ENCODE measurements at regions not wholly inside any gene's neighbourhood (a gene's known extent, or its start where the extent isn't known, plus 50 kb on each side); places are given as distances from the start of the nearest gene placed in this dataset.
"Not testable (repeated sequence)": the region's sequence is repeated elsewhere in the genome, so short reads cannot be mapped to it uniquely, and the experiment has no call there.

DNA sequence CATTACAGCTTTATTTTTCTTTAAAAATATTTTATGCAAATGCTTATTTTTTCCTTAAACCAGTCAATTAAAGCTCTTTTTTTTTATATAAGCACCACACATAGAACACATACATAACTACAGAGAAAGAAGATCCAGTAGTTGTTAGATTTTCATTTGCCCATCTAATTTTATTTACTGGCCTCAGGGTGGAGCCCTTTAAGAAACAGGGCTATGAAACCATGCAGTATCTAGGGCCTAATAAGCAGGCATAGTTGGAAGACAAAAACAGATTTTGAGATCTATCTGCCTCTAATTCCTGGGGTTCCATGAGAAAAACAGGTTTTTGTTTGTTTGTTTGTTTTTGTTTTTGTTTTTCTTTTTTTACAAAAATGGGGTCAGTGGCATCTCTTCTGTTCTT is 120.6 kb downstream of the BCHE start:
- DNase-seq: no peak

- DNase-seq: no peak
These were observed 123.7 kb downstream of the BCHE start for GRCh38 chr3:165713479-165713878.

DNA sequence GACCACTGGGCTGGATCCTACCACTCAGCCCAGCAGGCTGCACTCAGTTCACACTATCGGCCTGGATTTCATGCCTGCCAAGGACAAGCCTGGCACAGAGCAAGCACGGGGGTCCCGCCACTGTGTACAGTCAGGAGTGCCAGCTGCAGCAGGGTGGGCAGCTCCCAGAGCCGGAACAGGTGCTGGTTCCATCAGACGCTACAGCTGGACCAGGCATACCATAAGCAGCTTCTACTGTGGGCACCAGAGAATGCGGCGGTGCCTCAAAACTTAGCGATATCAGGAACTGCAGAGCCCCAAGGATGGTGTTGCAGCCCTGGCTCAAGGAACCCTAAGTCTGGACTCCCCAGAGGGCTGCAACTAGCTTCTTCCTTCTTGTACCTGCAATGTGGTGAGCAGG is 124.8 kb downstream of the BCHE start:
- DNase-seq: no peak

- DNase-seq: no peak
These were observed 139.3 kb downstream of the BCHE start for GRCh38 chr3:165697910-165698309.

DNA sequence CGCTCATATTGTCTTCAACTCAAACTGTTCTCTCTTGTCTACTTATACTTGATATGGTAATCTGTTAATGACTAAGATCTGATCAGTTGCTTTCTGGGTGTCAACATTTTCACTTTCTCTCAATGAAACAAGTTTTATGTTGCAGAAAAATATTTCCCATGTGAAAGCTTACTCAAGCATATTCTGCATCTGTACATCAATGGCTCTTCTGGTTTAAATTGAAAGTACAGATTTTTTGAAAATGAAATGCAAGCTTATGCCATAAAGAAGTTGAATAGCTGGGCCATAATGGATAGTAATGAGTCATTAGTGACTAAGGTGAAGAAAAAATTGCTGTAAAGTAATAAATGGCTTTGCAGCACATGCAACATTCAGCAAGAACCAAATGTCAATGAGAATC is 140.7 kb downstream of the BCHE start:
- no peak for DNase-seq

- DNase-seq: no peak
These were observed 153.3 kb downstream of the BCHE start for GRCh38 chr3:165683947-165684346.

- no peak for DNase-seq
These were observed 154.5 kb downstream of the BCHE start for GRCh38 chr3:165682734-165683133.

GRCh38 chr3:165669967-165670366 is 167.3 kb downstream of the BCHE start:
- DNase-seq: no peak

DNA sequence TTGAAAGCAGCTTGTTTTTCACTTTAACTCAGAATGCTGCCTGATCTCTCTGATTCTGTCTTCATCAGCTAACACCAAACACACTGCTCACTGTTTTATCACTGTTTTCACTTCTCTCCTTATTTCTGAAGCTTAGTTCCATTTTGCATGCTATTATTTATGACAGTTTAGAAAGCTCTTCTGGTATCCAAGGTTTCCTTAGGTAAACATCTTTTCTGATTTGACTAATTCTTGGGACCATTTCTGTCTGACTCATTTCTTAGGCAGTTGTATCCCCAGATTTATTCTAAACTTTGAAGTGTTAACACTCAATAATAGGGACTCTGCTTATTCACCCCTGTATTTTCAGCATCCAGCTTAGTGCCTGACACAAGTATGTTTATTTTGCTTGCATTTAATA is 167.7 kb downstream of the BCHE start:
- no peak for DNase-seq

DNA sequence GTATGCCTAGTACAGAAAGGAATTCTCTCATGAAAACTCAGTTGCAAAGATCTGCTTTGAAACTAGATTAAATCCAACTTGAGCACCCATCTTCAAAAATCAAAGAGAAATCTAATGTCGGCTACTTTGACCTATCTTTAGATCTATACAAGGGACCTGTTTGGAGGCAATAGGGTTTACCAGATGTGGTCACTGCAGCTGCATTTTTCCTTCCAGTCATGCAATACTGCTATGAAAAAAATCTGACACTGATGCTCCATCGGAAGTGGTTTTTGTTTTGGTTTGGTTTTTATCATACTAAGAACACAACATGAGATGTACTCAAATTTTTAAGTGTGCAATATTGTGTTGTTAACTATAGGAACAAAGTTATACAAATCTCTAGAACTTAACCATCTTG is 169.5 kb downstream of the BCHE start:
- no peak for DNase-seq

- DNase-seq: no peak
These were observed 179.2 kb downstream of the BCHE start for GRCh38 chr3:165658027-165658426.

DNA sequence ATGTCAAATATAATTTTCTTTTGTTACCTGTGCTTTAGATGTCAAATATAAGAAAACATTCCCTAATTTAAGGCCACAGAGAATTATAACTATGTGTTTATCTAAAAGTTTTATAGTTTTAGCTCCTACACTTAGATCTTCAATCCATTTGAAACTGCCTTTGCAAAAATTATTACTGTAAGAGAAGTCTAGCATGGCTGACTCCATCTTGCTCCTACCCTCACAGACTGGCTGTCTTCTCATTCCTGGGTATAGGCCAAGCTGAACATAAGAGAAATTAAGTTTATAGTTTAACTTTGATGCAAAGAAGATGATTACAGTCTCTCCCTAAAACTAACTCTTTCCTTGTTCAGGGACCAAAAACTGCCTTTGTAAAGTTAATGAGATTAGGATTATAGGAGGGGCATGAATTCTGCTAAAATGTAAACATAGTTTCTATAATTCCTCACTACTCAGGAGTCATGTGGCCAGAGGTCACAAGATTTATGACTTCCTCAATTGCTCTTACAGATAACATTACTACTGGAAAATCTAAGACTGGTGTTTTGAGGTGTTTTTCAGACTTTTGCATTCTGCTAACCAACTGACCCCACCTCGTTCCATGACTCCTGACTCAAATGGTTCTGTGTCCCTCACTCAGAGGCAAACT is 184.0 kb downstream of the BCHE start:
- no peak for DNase-seq

DNA sequence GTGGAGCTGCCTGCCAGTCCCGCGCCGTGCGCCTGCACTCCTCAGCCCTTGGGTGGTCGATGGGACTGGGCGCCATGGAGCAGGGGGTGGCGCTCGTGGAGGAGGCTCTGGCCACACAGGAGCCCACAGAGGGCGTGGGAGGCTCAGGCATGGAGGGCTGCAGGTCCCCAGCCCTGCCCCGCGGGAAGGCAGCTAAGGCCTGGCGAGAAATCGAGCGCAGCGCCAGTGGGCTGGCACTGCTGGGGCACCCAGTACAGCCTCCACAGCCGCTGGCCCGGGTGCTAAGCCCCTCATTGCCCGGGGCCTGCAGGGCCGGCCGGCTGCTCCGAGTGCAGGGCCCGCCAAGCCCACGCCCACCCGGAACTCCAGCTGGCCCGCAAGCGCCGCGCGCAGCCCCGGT is 187.9 kb downstream of the BCHE start:
- DNase-seq: not testable (repeated sequence)

DNA sequence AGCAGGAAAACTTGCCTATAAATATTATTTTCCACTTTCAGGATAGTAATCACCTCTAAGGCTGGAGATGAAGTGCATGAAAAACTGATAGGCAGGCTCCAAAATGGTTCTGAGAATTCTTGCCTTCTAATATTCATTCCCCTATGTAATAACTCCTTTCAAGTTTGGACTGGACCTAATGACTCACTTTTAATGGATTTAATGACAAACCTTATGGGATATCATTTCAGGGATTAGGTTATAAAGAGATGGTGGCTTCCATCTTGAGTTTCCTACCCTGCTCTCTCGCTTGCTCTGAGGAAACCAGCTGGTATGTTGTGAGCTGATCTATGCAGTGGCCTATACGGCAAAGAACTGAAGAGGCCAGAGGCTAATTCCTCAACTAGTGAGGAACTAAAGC is 192.0 kb downstream of the BCHE start:
- no peak for DNase-seq

DNA sequence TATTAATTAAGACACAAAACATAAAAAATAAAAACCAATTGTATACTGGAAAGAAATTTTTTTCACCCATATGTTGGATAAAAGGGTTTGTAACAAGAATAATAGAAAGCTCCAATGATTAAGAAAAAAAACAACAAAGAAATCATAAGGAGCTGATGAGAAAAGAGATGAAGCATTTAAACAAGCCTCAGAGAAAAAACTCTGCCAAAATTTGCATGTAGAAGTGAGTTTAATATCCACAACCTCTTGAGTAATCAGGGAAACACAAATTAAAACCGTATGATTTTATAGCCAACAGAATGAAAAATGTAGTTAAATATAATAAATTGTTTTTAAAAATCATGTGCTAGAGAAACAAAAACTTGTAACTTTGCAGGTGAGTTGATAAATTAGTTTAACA is 192.9 kb downstream of the BCHE start:
- no peak for DNase-seq

DNA sequence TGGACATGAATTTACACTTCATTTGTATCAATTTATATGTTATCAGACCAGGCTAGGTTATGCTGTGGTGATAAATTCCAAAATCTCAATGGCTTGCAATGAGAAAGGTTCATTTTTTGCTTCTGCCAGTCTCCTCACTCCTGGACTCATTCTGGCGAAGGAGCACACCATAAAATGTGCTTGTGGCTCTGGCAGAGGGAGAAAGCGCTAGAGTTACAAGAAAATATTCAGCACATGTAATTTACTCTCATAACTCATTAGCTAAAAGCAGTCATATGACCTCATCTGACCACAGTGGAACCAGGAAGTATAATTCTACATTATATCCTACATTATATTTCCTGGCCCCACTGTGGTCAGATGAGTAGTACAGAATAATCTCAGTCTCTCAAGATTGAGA is 193.8 kb downstream of the BCHE start:
- peak; percentile 48 for DNase-seq

DNA sequence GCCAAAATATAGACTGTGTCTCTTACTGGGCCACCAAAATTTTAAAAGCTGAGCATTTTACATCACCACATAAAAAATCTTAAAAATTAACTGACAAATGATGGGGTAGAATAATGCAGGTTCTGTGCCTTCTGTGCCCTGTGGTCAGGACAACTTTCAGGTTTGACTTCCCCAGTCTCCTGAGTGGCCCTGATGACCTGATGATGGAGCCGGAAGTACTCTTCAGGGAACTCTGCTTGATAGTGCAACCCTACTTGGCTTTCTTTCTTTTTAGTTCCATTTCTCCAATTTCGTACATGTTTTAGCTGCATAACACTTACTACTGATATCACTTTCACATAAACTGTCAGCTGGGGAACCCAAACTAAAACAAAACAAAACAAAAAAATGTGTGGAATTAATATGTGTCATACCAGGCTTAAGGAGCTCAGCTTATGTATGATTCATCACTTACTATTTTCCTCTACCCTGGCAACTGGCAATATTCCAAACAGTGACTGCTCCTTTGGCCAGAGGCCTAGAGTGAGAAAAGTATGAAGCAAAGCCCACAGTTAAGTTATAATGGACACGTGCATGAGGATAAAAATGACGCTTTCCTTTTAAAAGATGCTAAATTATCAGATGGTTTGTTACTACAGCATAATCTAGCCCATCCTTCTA is 194.3 kb downstream of the BCHE start:
- peak; percentile 57 for DNase-seq

DNA sequence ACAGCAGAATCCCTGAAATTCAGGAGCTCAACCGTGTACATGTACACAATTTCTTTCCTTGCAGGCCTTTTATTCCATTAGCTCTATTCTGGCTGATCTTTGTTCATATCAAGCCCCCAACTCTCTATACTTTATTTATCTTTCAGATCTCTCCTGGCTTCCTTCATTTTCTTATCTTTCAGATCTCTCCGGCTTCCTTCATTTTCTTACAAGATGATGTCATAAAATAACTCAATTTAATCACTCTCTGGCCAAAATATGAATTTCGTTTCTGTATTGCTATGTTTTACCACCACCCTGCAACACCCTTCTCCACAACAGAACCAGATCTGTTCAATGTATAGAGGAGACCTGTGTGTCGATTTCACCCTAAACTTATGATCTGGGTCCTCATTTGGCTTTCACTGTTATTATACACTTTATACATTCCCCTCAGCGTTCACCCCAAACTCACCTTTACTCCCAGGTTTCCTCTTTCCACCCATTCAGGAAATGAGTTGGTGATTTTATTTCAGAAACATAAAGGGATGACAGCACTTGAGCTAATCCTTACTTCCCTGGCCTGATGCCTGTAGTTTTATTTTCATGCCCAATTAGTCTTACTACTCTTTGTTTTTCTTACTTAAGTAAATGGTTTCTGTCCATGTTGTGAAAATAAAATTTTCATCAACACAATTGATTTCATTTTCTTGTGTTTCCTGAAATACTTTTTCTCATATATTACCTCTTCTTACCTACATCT is 195.5 kb downstream of the BCHE start:
- peak; percentile 8 for DNase-seq

- peak; percentile 22 for DNase-seq
These were observed 196.3 kb downstream of the BCHE start for GRCh38 chr3:165640970-165641369.

DNA sequence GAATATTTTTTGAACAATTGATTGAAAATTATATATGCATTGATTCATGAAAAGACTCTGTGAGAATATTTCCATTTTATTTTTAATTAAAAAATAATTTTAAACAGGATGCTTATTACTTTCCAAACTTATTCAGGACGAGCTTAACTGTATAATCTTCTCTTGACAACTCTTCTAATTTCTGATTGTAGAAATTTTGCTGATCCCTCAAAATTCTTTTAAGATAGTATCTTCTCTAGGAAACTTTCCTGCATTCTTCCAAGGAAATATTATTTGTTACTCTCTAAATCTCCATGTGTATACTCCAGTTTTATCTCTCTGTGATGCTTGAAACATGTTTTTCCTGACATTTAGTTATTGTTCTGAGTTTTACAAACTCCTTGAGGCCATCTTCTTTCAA is 197.2 kb downstream of the BCHE start:
- DNase-seq: no peak

GRCh38 chr3:165638034-165638433 is 199.2 kb downstream of the BCHE start:
- DNase-seq: no peak

DNA sequence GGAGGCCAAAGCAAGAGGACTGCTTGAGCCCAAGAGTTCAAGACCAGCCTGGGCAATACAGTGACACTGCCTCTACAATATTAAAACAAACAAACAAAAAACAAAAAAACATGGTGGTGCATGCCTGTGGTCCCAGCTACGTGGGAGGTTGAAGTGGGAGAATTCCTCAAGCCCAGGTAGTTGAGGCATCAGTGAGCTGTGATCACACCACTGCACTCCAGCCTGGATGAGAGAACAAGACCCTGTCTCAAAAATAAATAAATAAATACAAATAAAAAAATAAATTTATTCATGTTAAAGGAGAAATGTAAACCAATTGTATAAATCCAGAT is 200.6 kb downstream of the BCHE start:
- DNase-seq: no peak

DNA sequence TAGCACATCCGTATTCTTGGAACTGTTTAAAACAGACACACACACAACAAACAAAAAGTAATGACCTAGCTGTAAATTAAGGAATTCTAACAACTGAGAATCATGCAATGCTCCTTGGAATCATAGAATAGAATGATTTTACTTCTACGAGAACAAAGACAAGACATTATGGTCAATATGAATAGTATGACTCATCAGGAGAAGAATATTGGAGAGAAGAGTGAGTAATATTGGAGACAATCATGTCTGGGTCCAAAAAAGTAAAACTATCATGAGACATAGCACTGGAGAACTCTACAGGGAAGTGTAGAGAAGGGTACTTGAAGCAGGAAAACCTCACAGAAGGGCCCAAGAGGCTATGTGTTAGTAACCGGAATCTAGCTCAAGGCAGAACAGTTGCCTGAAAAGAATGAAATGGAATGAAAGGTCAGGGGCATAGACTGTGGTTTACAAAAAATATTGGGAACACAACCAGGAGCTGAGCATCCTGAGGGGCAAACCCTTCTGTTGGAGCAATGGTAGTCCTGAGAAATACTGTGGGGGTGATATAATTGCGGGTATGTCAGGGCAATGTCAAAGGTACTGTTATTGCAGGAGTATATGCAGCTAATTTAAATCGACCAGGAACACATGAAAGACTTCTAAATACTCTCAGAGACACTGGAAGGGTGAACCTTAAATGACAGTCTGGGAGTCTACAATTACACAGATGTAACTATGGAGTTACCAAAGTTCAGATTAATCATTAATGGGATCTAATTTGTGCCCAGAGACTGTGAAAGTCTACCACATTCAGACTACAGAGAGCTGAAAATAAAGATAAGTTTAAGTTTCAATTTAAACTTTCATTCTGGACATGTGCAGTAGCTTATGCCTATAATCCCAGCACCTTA is 201.2 kb downstream of the BCHE start:
- no peak for DNase-seq

All from DMS153 (cell line).